PC-9 (cell line): ENCODE measurements at regions not wholly inside any gene's neighbourhood (a gene's known extent, or its start where the extent isn't known, plus 50 kb on each side); places are given as distances from the start of the nearest gene placed in this dataset.

Source experiments
- CTCF ChIP-seq: fragments of 200-600 bp; sonication (generic); conservative IDR thresholded peaks from 2 replicates; pipeline ENCODE4 v1.6.1; 2017; ENCODE audit warnings: mixed run types, antibody characterized with exemption, mild to moderate bottlenecking, moderate library complexity
- EZH2 ChIP-seq: fragments of 200-600 bp; sonication (generic); IDR thresholded peaks from 2 replicates; pipeline ENCODE4 v1.8.0; 2017; ENCODE audit warnings: antibody characterized with exemption, low read depth

- TF ChIP-seq CTCF (no peak), EZH2 (no peak)
Observed at GRCh38 chr6:30418448-30418847, 70.9 kb upstream of the HLA-E start.
